H9 (cell line): ENCODE measurements at regions not wholly inside any gene's neighbourhood (a gene's known extent, or its start where the extent isn't known, plus 50 kb on each side); places are given as distances from the start of the nearest gene placed in this dataset.
"Not testable (repeated sequence)": the region's sequence is repeated elsewhere in the genome, so short reads cannot be mapped to it uniquely, and the experiment has no call there.

Source experiments
- DNase-seq: peaks from one replicate; pipeline ENCODE4 v3.0.0-alpha.2; 2017
- H2AFZ ChIP-seq: one replicate; pipeline ENCODE4 v1.6.1; 2013; ENCODE audit warnings: mild to moderate bottlenecking, low read length, control low read depth, moderate library complexity
- H2AK5ac ChIP-seq: 2 replicates; pipeline ENCODE4 v1.6.1; 2013; ENCODE audit warnings: low read length, control low read depth, mixed read lengths; ENCODE audit not compliant: insufficient read length
- H2BK120ac ChIP-seq: one replicate; pipeline ENCODE4 v1.6.1; 2013; ENCODE audit warnings: low read depth, mild to moderate bottlenecking, low read length, control low read depth, inconsistent platforms; ENCODE audit not compliant: poor library complexity, severe bottlenecking
- H2BK12ac ChIP-seq: 2 replicates; pipeline ENCODE4 v1.6.1; 2013; ENCODE audit warnings: low read length, control low read depth, mixed read lengths, low read depth; ENCODE audit not compliant: insufficient read length
- H2BK15ac ChIP-seq: 2 replicates; pipeline ENCODE4 v1.6.1; 2013; ENCODE audit warnings: low read depth, low read length, control low read depth
- H2BK20ac ChIP-seq: one replicate; pipeline ENCODE4 v1.6.1; 2013; ENCODE audit warnings: low read depth, mild to moderate bottlenecking, low read length, control low read depth, inconsistent platforms; ENCODE audit not compliant: poor library complexity, severe bottlenecking
- H2BK5ac ChIP-seq: 2 replicates; pipeline ENCODE4 v1.6.1; 2013; ENCODE audit warnings: low read length, control low read depth, mixed read lengths; ENCODE audit not compliant: insufficient read length
- H3K14ac ChIP-seq: 2 replicates; pipeline ENCODE4 v1.6.1; 2013; ENCODE audit warnings: low read length, control low read depth; ENCODE audit not compliant: insufficient read depth
- H3K18ac ChIP-seq: 2 replicates; pipeline ENCODE4 v1.6.1; 2013; ENCODE audit warnings: low read depth, mild to moderate bottlenecking, mixed read lengths, low read length, control low read depth; ENCODE audit not compliant: insufficient read length
- H3K23ac ChIP-seq: 2 replicates; pipeline ENCODE4 v1.6.1; 2013; ENCODE audit warnings: low read length, control low read depth, mixed read lengths, low read depth; ENCODE audit not compliant: insufficient read length
- H3K23me2 ChIP-seq: 2 replicates; pipeline ENCODE4 v1.6.1; 2013; ENCODE audit warnings: low read depth, mild to moderate bottlenecking, mixed read lengths, low read length, control low read depth; ENCODE audit not compliant: insufficient read length, poor library complexity, severe bottlenecking
- H3K27ac ChIP-seq: 2 replicates; pipeline ENCODE4 v1.5.1; 2013; ENCODE audit warnings: low read length, control low read depth, mixed read lengths, low read depth; ENCODE audit not compliant: insufficient read length
- H3K27me3 ChIP-seq: 2 replicates; pipeline ENCODE4 v1.6.1; 2013; ENCODE audit warnings: low read length, control low read depth, inconsistent platforms; ENCODE audit not compliant: insufficient read depth
- H3K4ac ChIP-seq: 2 replicates; pipeline ENCODE4 v1.6.1; 2013; ENCODE audit warnings: low read depth, mild to moderate bottlenecking, control low read depth, inconsistent platforms, low read length, moderate library complexity
- H3K4me1 ChIP-seq: 2 replicates; pipeline ENCODE4 v1.6.1; 2013; ENCODE audit warnings: low read length, control low read depth, inconsistent platforms; ENCODE audit not compliant: insufficient read depth
- H3K4me2 ChIP-seq: 2 replicates; pipeline ENCODE4 v1.6.1; 2013; ENCODE audit warnings: low read length, control low read depth, mixed read lengths; ENCODE audit not compliant: insufficient read length, insufficient read depth
- H3K56ac ChIP-seq: 2 replicates; pipeline ENCODE4 v1.6.1; 2013; ENCODE audit warnings: low read depth, mild to moderate bottlenecking, mixed read lengths, low read length, control low read depth; ENCODE audit not compliant: insufficient read length
- H3K79me1 ChIP-seq: 2 replicates; pipeline ENCODE4 v1.6.1; 2013; ENCODE audit warnings: low read depth, mild to moderate bottlenecking, moderate library complexity, low read length, control low read depth, inconsistent platforms; ENCODE audit not compliant: insufficient read depth, poor library complexity, severe bottlenecking
- H3K79me2 ChIP-seq: 2 replicates; pipeline ENCODE4 v1.6.1; 2013; ENCODE audit warnings: low read length, control low read depth, inconsistent platforms; ENCODE audit not compliant: insufficient read depth
- H3K9ac ChIP-seq: 2 replicates; pipeline ENCODE4 v1.6.1; 2013; ENCODE audit warnings: low read length, control low read depth, mixed read lengths; ENCODE audit not compliant: insufficient read length; ENCODE audit errors: extremely low read depth
- H3K9me3 ChIP-seq: one replicate; pipeline ENCODE4 v1.6.1; 2013; ENCODE audit warnings: low read depth, low read length, inconsistent platforms; ENCODE audit not compliant: control insufficient read depth
- H3T11ph ChIP-seq: one replicate; pipeline ENCODE4 v1.6.1; 2013; ENCODE audit warnings: mild to moderate bottlenecking, low read length, control low read depth, inconsistent platforms
- H4K20me1 ChIP-seq: one replicate; pipeline ENCODE4 v1.6.1; 2013; ENCODE audit not compliant: control insufficient read depth, insufficient read length, insufficient read depth
- H4K5ac ChIP-seq: 2 replicates; pipeline ENCODE4 v1.6.1; 2013; ENCODE audit warnings: low read depth, mild to moderate bottlenecking, mixed read lengths, low read length, control low read depth; ENCODE audit not compliant: insufficient read length
- H4K8ac ChIP-seq: replicated peaks from 2 replicates; pipeline ENCODE4 v1.6.1; 2013; ENCODE audit warnings: low read length, control low read depth, mixed read lengths, low read depth; ENCODE audit not compliant: insufficient read length
- H4K91ac ChIP-seq: 2 replicates; pipeline ENCODE4 v1.6.1; 2013; ENCODE audit warnings: low read depth, mild to moderate bottlenecking, moderate library complexity, mixed read lengths, low read length, control low read depth; ENCODE audit not compliant: insufficient read length
- H3K27ac Mint-ChIP-seq, 3 experiments: 2 replicates in 2 of 3; 3 replicates in 1 of 3; pipeline ENCODE4 v1.8.0; 2020 to 2021; ENCODE audit warnings: mixed read lengths in 3 of 3, mild to moderate bottlenecking in 1 of 3, moderate library complexity in 1 of 3
- H3K27me3 Mint-ChIP-seq: 2 replicates; pipeline ENCODE4 v1.8.0; 2021; ENCODE audit warnings: low read depth, mild to moderate bottlenecking, moderate library complexity, mixed read lengths
- H3K36me3 Mint-ChIP-seq, 3 experiments: 2 replicates in 2 of 3; 3 replicates in 1 of 3; pipeline ENCODE4 v1.8.0; 2020 to 2021; ENCODE audit warnings: low read depth in 3 of 3, mixed read lengths in 3 of 3; ENCODE audit not compliant: insufficient read depth in 1 of 3
- H3K4me1 Mint-ChIP-seq, 2 experiments: 2 replicates each; pipeline ENCODE4 v1.8.0; 2020; ENCODE audit warnings: mixed read lengths in 2 of 2
- H3K4me3 Mint-ChIP-seq, 2 experiments: 2 replicates in 1 of 2; 3 replicates in 1 of 2; pipeline ENCODE4 v1.8.0; 2020 to 2021; ENCODE audit warnings: mild to moderate bottlenecking in 2 of 2, mixed read lengths in 2 of 2, moderate library complexity in 1 of 2
- H3K9me3 Mint-ChIP-seq, 2 experiments: 2 replicates in 1 of 2; 3 replicates in 1 of 2; pipeline ENCODE4 v1.8.0; 2020; ENCODE audit warnings: mild to moderate bottlenecking in 2 of 2, mixed read lengths in 2 of 2, moderate library complexity in 1 of 2
- CTCF ChIP-seq: fragments of 200-600 bp; sonication (generic); conservative IDR thresholded peaks from 3 replicates; pipeline ENCODE4 v1.8.0; 2021; ENCODE audit warnings: antibody characterized with exemption, mild to moderate bottlenecking
- WGBS: extraction: QIAGEN DNeasy Blood & Tissue Kit; methylation state at CpG from one replicate; pipeline ENCODE4 v1.1.7; 2013; ENCODE audit warnings: missing lambda C conversion rate, low lambda C conversion rate, mixed read lengths; ENCODE audit not compliant: insufficient read length; ENCODE audit errors: extremely low coverage; 5-methylcytosine and 5-hydroxymethylcytosine counted together

GRCh38 chr11:71734368-71734767, 98.6 kb upstream of the DEFB108B start:
- H3K4me3 Mint-ChIP-seq, H3K23me2 ChIP-seq, H3K18ac ChIP-seq, H3K27ac ChIP-seq, H3K4me2 ChIP-seq, H3K27me3 ChIP-seq, H3K79me1 ChIP-seq, H3K9ac ChIP-seq, H4K20me1 ChIP-seq, H2BK20ac ChIP-seq, H3T11ph ChIP-seq, H4K5ac ChIP-seq, H3K9me3 ChIP-seq, H2BK12ac ChIP-seq, H3K4me1 ChIP-seq, H3K79me2 ChIP-seq, H3K23ac ChIP-seq, H3K56ac ChIP-seq, DNase-seq, H3K27me3 Mint-ChIP-seq, H3K27ac Mint-ChIP-seq, H2AFZ ChIP-seq, H3K14ac ChIP-seq, H2AK5ac ChIP-seq, H2BK5ac ChIP-seq, H2BK15ac ChIP-seq, H4K8ac ChIP-seq, H3K4ac ChIP-seq, H2BK120ac ChIP-seq, H4K91ac ChIP-seq: not testable (repeated sequence)
- peak; percentile 49; the same call in 2 of the 3 replicates for TF ChIP-seq CTCF
- Mint-ChIP-seq H3K9me3 (peaks cover 22 to 27% of the 10 kb centered on the region in 2 experiments), H3K4me1 (peaks cover 17% of the 10 kb centered on the region in 2 experiments), H3K36me3 (peaks cover 14 to 29% (median 15%) of the 10 kb centered on the region in 3 experiments)
- WGBS, result no CpG with 5 or more reads among the region's 3 CpGs

- not testable (repeated sequence) for H2BK120ac ChIP-seq, H3K27me3 ChIP-seq, H2BK15ac ChIP-seq, H2AFZ ChIP-seq, H2BK5ac ChIP-seq, H2AK5ac ChIP-seq, H3K23ac ChIP-seq, H4K8ac ChIP-seq, H3K23me2 ChIP-seq, H3K79me2 ChIP-seq, H3K14ac ChIP-seq, H2BK12ac ChIP-seq, H3K9ac ChIP-seq, H3K27ac Mint-ChIP-seq, H3K4ac ChIP-seq, H3K4me3 Mint-ChIP-seq, H4K91ac ChIP-seq, H3K9me3 ChIP-seq, H3K27ac ChIP-seq, H3T11ph ChIP-seq, H4K5ac ChIP-seq, H3K27me3 Mint-ChIP-seq, H3K56ac ChIP-seq, H3K4me2 ChIP-seq, H3K4me1 ChIP-seq, DNase-seq, H3K79me1 ChIP-seq, H2BK20ac ChIP-seq, H3K18ac ChIP-seq, H4K20me1 ChIP-seq
- WGBS, result no CpG with 5 or more reads among the region's 4 CpGs
- Mint-ChIP-seq H3K9me3 (peaks cover 39 to 42% of the 10 kb centered on the region in 2 experiments), H3K36me3 (peaks cover 24 to 41% (median 26%) of the 10 kb centered on the region in 3 experiments), H3K4me1 (peaks cover 21 to 22% of the 10 kb centered on the region in 2 experiments)
Measured at GRCh38 chr11:71738317-71738716, 94.7 kb upstream of the DEFB108B start.
